Subcutaneous abdominal adipose tissue (tissue), 5 donors: ENCODE measurements at regions not wholly inside any gene's neighbourhood (a gene's known extent, or its start where the extent isn't known, plus 50 kb on each side); places are given as distances from the start of the nearest gene placed in this dataset.

ENCODE experiments used
- H3K27ac ChIP-seq: one replicate; pipeline ENCODE4 v1.7.0; 2013; ENCODE audit warnings: low read depth, mild to moderate bottlenecking, inconsistent platforms, low read length, moderate library complexity
- H3K27me3 ChIP-seq, 5 donors: one replicate each; pipeline ENCODE4 v1.7.0; 2013; ENCODE audit warnings: low read length in 5 of 5, inconsistent platforms in 1 of 5; ENCODE audit not compliant: control insufficient read depth in 5 of 5, insufficient read depth in 4 of 5
- H3K36me3 ChIP-seq, 5 donors: one replicate each; pipeline ENCODE4 v1.7.0; 2013; ENCODE audit warnings: low read length in 5 of 5; ENCODE audit not compliant: control insufficient read depth in 5 of 5, insufficient read depth in 5 of 5
- H3K4me1 ChIP-seq, 5 donors: one replicate each; pipeline ENCODE4 v1.7.0; 2013; ENCODE audit warnings: low read length in 5 of 5, mild to moderate bottlenecking in 3 of 5, moderate library complexity in 1 of 5; ENCODE audit not compliant: control insufficient read depth in 5 of 5, insufficient read depth in 5 of 5
- H3K4me3 ChIP-seq, 5 donors: one replicate each; pipeline ENCODE4 v1.7.0; 2013; ENCODE audit warnings: low read length in 5 of 5, low read depth in 1 of 5
- H3K9ac ChIP-seq, 5 donors: one replicate each; pipeline ENCODE4 v1.7.0; 2013; ENCODE audit warnings: low read length in 5 of 5, mild to moderate bottlenecking in 4 of 5, moderate library complexity in 3 of 5
- H3K9me3 ChIP-seq, 5 donors: one replicate each; pipeline ENCODE4 v1.7.0; 2013; ENCODE audit warnings: low read length in 5 of 5; ENCODE audit not compliant: control insufficient read depth in 5 of 5
- donor health status: healthy.
- donor health status: healthy.
- donor health status: healthy.
- donor health status: healthy.
- donor health status: healthy.

DNA sequence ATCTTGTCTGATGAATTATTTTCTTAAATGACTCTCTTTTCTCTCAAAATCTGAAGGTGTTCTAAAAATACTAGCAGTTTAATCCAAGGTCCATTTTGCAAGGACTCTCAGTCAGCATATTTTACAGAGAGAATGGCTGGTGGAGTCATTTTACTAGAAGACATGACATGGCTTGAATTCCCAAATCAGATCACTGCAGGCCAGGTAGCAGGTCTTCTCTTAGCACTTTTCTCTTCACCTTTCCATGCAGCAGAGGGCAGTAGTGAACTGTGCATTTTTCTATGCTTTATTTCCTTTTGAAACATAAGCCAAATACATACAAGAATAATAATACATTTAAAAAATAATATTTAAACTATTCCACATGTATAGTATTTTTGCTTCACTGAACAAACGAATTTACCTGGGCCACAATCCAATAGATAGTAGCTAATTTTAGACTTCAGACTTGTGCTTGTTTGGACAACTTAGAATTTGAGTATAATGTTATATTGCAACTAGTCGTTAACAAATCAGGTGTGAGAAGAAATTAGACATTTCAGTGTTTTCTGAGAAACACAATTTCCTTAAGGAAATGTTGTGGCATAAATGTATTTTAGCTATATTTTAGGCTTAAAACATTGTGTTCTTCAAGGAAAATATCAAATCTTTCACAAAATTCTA is 289.4 kb upstream of the DAB2 start:
- Histone ChIP-seq H3K4me3 (no peak overlapping the region), H3K9ac (no peak overlapping the region), H3K4me1 (peaks cover 0 to 17% (median 3%) of the 10 kb centered on the region in 5 donors), H3K36me3 (no peaks in the 10 kb centered on the region), H3K9me3 (no peaks in the 10 kb centered on the region), H3K27ac (peak overlapping the region; percentile 54), H3K27me3 (no peaks in the 10 kb centered on the region)

DNA sequence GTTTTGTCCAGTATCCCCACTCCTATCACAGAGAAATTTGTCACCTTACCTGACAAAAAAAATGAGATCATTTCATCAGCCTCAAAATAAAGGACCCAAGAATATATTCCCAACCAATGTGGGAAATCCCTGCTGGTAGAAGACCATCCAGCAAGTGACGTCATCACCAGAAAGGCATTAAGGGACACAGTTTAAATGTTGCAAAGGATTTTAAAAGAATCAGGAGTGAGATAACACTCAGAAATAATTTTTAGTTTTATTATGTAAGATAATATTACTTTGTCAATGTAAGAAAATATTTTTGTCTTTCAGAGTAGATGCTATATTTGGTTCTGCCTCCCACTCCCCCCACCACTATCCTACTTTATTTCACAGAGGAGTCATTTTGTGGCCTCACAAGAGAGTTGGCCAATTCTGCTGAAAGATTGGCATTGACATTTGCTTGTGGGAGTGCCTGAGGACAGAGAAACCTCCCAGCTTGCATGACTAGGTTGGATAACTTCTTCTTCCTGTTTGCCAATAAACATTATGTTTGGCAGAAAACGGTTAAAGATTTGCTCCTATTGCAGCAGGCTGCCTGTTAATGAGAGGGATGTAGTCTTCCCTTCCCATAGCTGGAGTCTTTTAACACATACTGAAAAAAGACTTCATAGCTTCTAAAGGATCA is 288.6 kb upstream of the DAB2 start:
- Histone ChIP-seq H3K36me3 (no peaks in the 10 kb centered on the region), H3K9me3 (no peaks in the 10 kb centered on the region), H3K4me3 (no peak overlapping the region), H3K4me1 (peaks cover 0 to 17% (median 3%) of the 10 kb centered on the region in 5 donors), H3K27ac (peak overlapping the region; percentile 54), H3K9ac (peak overlapping the region in 1 of 5 donors; percentile 28), H3K27me3 (no peaks in the 10 kb centered on the region)

DNA sequence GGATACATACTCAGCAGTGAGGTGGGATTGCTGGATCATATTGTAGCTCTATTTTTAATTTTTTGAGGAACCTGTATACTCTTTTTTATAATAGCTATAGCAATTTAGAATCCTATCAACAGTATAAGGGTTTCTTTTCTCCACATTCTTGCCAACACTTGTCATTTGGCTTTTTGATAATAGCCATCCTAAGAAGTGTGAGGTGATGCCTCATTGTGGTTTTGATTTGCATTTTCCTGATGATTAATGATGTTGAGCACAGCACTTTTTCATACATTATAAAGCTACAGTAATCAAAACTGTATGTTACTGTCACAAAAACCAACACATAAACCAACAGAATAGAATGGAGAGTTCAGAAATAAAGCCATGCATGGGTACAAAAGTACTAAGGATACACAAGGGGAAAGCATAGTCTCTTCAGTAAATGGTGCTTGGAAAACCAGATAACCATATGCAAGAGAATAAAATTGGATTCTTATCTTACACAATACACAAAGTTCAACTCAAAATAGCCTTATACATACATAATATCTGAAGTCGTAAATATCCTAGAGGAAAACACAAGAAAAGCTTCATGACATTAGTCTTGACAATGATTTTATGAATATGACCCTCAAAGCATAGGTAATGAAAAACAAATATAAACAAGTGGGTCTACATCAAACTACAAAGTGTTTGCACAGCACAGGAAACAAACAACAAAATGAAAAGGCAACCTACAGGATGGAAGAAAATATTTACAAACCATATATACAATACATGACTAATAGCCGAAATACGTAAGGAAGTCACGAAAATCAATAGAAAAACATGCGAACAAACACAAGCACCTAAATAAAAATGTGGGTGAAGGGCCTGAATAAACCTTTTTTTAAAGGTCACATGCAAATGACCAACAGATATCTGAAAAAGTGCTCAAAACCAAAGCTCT is 287.8 kb upstream of the DAB2 start:
- Histone ChIP-seq H3K27ac (peak overlapping the region; percentile 54), H3K4me3 (no peak overlapping the region), H3K9me3 (no peaks in the 10 kb centered on the region), H3K36me3 (no peaks in the 10 kb centered on the region), H3K9ac (no peak overlapping the region), H3K4me1 (peaks cover 0 to 17% (median 3%) of the 10 kb centered on the region in 5 donors), H3K27me3 (no peaks in the 10 kb centered on the region)

DNA sequence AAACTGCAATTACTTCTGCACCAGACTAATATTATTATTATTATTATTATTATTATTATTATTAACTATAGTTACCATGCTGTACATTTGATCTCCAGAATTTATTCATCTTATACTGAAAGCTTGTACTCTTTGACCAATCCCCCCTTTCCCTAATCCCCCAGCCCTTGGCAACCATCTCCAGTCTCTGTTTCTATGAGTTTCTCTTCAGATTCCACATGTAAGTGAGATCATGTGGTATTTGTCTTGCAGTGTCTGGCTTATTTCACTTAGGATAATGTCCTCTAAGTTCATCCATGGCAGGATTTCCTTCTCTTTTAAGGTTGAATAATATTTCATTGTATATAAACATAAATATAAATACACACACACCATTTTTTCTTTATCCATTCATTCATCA is 287.0 kb upstream of the DAB2 start:
- H3K4me3 ChIP-seq = no peak overlapping the region
- H3K36me3 ChIP-seq = no peaks in the 10 kb centered on the region
- peaks cover 0 to 17% (median 3%) of the 10 kb centered on the region in 5 donors for H3K4me1 ChIP-seq
- no peaks in the 10 kb centered on the region for H3K27me3 ChIP-seq
- H3K27ac ChIP-seq = no peak overlapping the region
- H3K9me3 ChIP-seq = no peaks in the 10 kb centered on the region
- no peak overlapping the region for H3K9ac ChIP-seq

DNA sequence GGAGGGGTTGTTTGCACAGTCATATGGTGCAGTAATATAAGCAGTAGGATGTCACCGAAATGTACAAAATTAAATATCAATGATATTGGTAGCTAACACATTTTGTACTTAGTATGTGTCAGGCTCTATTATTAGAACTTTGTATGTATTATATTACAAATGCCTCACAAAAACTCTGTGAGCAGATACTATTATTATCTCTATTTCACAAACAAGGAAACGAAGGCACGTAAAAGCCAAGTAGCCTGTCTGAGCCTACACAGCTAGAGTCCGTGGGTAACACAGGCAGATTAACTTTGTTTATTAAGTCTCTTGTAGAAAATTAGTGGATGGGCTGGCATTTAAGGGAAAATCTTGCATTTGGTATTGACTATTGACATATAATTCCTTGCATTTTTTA is 284.3 kb upstream of the DAB2 start:
- Histone ChIP-seq H3K4me1 (peaks cover 0 to 9% (median 2%) of the 10 kb centered on the region in 5 donors), H3K36me3 (no peaks in the 10 kb centered on the region), H3K9ac (no peak overlapping the region), H3K27me3 (no peaks in the 10 kb centered on the region), H3K27ac (no peak overlapping the region), H3K9me3 (no peaks in the 10 kb centered on the region), H3K4me3 (no peak overlapping the region)

DNA sequence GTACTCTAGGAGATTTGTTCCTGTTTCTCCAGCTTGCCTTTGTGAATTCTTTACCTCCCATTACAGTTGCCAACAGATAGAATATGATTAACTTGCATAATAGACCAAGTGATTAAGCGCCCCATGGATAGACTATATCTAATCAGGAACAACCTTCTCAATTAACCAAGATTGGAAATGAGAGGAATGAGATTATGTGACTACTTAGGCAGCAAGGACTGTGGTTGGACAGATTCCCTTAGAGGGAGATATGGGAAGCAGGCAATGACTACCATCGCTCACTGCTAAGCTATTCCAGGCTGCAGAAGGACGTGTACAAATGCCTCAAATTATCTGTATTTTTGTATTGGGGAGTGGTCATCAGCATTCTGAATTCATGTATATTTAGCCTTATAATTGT is 278.1 kb upstream of the DAB2 start:
- Histone ChIP-seq H3K4me1 (peaks cover 0 to 3% (median 0%) of the 10 kb centered on the region in 5 donors), H3K9ac (no peak overlapping the region), H3K4me3 (no peak overlapping the region), H3K9me3 (no peaks in the 10 kb centered on the region), H3K27me3 (no peaks in the 10 kb centered on the region), H3K36me3 (no peaks in the 10 kb centered on the region), H3K27ac (no peak overlapping the region)

DNA sequence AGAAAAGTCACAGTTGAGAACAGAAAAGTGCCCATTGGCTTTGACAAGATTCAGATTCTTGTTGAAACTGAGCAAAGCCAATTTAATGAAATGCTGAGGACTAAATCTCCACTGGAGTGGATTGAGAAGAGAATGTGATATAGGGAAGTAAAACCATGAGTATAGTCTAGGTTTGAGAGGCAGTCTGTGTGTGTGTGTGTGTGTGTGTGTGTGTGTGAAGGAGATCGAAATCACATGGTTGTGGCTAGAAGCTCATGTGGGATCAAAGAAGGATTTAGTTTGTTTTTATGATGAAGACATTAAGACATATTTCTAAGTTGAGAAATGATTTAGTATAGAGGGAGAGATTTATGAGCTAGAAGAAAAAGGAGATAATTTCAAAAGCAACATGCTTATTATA is 275.7 kb upstream of the DAB2 start:
- no peak overlapping the region for H3K27ac ChIP-seq
- H3K9me3 ChIP-seq = no peaks in the 10 kb centered on the region
- no peak overlapping the region for H3K4me3 ChIP-seq
- H3K4me1 ChIP-seq = peaks cover 0 to 6% (median 0%) of the 10 kb centered on the region in 5 donors
- no peaks in the 10 kb centered on the region for H3K27me3 ChIP-seq
- H3K9ac ChIP-seq = no peak overlapping the region
- no peaks in the 10 kb centered on the region for H3K36me3 ChIP-seq

DNA sequence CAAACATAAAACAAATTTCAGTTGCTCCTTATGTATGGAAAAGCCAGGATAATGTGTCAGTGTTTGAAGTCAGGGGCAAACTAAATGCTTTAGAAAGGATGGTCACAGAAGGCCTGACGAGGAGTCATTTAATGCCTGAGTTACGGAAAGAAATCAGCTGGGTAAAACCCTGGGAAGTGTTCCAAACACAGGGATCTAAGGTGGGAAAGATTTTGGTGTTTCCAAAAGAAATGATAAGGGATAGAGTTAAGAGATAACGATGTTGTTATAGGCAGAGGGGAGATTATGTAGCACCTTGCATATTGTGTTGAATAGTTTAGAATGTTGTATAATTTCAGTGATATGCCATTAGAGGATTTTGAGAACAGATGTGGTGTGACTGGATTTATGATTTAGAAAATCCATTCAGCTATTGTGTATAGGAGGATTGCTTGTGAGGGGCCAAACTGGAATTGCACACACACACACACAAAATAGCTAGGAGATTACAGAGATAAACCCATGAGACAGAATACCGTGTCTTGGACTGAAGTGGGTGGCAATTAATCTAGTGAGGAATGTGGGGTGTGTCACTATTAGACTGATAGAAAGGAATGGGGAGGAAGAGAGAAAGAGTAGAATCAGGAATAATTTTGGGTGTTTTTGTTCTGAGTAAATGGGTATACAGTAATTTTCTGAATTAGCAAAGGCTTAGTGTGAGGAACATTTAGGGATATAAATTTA is 274.2 kb upstream of the DAB2 start:
- Histone ChIP-seq H3K36me3 (no peaks in the 10 kb centered on the region), H3K4me1 (peaks cover 0 to 6% (median 0%) of the 10 kb centered on the region in 5 donors), H3K27me3 (no peaks in the 10 kb centered on the region), H3K9me3 (no peaks in the 10 kb centered on the region), H3K27ac (no peak overlapping the region), H3K4me3 (no peak overlapping the region), H3K9ac (no peak overlapping the region)

DNA sequence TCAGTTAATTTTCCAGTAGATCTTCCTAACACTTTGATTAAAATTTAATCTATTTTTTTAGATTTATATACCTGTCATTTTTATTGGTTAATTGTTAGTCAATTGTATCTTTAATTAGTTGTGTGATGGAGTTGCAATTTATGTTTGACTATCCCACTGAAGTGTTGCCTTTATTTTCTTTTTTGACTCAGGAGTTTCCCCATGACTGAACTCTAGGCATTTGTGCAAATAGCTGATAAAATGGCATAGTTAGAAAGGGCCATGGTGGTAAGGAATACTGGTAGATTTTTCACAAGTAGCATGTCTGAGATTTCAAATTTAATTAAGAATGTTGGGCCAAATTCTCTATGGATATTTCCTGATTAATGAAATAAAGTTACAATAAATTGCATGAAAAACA is 273.1 kb upstream of the DAB2 start:
- Histone ChIP-seq H3K4me1 (peaks cover 0 to 6% (median 0%) of the 10 kb centered on the region in 5 donors), H3K27ac (no peak overlapping the region), H3K27me3 (no peaks in the 10 kb centered on the region), H3K9ac (no peak overlapping the region), H3K4me3 (no peak overlapping the region), H3K36me3 (no peaks in the 10 kb centered on the region), H3K9me3 (no peaks in the 10 kb centered on the region)
